PFSK-1 (cell line): ENCODE measurements at regions not wholly inside any gene's neighbourhood (a gene's known extent, or its start where the extent isn't known, plus 50 kb on each side); places are given as distances from the start of the nearest gene placed in this dataset.

ENCODE experiments used
- FOXP2 ChIP-seq: optimal IDR thresholded peaks from 2 replicates; pipeline ENCODE3; 2011; ENCODE audit warnings: borderline replicate concordance, control low read depth, inconsistent platforms; ENCODE audit not compliant: insufficient read depth; ENCODE audit errors: extremely low read length, extremely low read depth
- POLR2AphosphoS5 ChIP-seq: IDR thresholded peaks from 2 replicates; pipeline ENCODE4 v1.6.1; 2012; ENCODE audit warnings: low read depth, mild to moderate bottlenecking, control low read depth, low read length, moderate library complexity
- REST ChIP-seq, 2 experiments: IDR thresholded peaks; 2 replicates each; pipeline versions ENCODE4 v1.6.1 to v1.8.0; 2011 to 2012; ENCODE audit warnings: low read depth in 2 of 2, low read length in 2 of 2, control low read depth in 1 of 2, inconsistent platforms in 1 of 2, mild to moderate bottlenecking in 1 of 2, moderate library complexity in 1 of 2; ENCODE audit not compliant: insufficient read depth in 1 of 2
- SIN3A ChIP-seq: IDR thresholded peaks from 2 replicates; pipeline ENCODE4 v1.6.1; 2012; ENCODE audit warnings: mild to moderate bottlenecking, low read length, moderate library complexity, borderline replicate concordance; ENCODE audit not compliant: insufficient read depth
- TAF1 ChIP-seq: IDR thresholded peaks from 2 replicates; pipeline ENCODE4 v1.6.1; 2012; ENCODE audit warnings: low read length, control low read depth, borderline replicate concordance; ENCODE audit not compliant: insufficient read depth

- TF ChIP-seq FOXP2: no peak
- TF ChIP-seq SIN3A: no peak
- TF ChIP-seq POLR2AphosphoS5: no peak
- no peak for TF ChIP-seq REST (IDR thresholded peaks at IDR 0.05; ENCODE audit: insufficient read depth in 1 of 2, low read depth in 2 of 2, low read length in 2 of 2)
- no peak for TF ChIP-seq TAF1
These were observed 368.8 kb downstream of the GASK1B start for GRCh38 chr4:157803845-157804521.

GRCh38 chr4:157803421-157803820 is 369.4 kb downstream of the GASK1B start:
- TF ChIP-seq FOXP2 (no peak), REST (IDR thresholded peaks at IDR 0.05; ENCODE audit: insufficient read depth in 1 of 2, low read depth in 2 of 2, low read length in 2 of 2) (no peak), TAF1 (no peak), SIN3A (no peak), POLR2AphosphoS5 (no peak)

- TF ChIP-seq REST (IDR thresholded peaks at IDR 0.05; ENCODE audit: insufficient read depth in 1 of 2, low read depth in 2 of 2, low read length in 2 of 2): no peak
- TF ChIP-seq POLR2AphosphoS5: no peak
- TF ChIP-seq FOXP2: no peak
These were observed 377.3 kb downstream of the GASK1B start for GRCh38 chr4:157795495-157795894.

- TF ChIP-seq SIN3A (no peak), TAF1 (no peak), POLR2AphosphoS5 (no peak), REST (IDR thresholded peaks at IDR 0.05; ENCODE audit: insufficient read depth in 1 of 2, low read depth in 2 of 2, low read length in 2 of 2) (no peak), FOXP2 (no peak)
These were observed 380.1 kb downstream of the GASK1B start for GRCh38 chr4:157792716-157793115.

GRCh38 chr4:157791236-157791635 is 381.6 kb downstream of the GASK1B start:
- TF ChIP-seq REST (IDR thresholded peaks at IDR 0.05; ENCODE audit: insufficient read depth in 1 of 2, low read depth in 2 of 2, low read length in 2 of 2): no peak
- no peak for TF ChIP-seq POLR2AphosphoS5
